Right ventricle myocardium superior (tissue), 1 donor: ENCODE measurements at regions not wholly inside any gene's neighbourhood (a gene's known extent, or its start where the extent isn't known, plus 50 kb on each side); places are given as distances from the start of the nearest gene placed in this dataset.

ENCODE experiments used
- ATAC-seq: fragments of 200-7000 bp; cut with Tn5 transposase; one replicate; pipeline ENCODE4 v1.9.1; 2020; ENCODE audit warnings: mild to moderate bottlenecking; ENCODE audit not compliant: poor library complexity
- DNase-seq: peaks from one replicate; pipeline ENCODE4 v3.0.0-alpha.2; 2020
- intact Hi-C: fragments of 100-400 bp; cut with DNase I; formaldehyde crosslinking; loops from one replicate; pipeline ENCODE4 v1.11.2; 2022
- donor health status: DM: no; HTN: yes; CAD: no; lungs with severe emphysema.

DNA sequence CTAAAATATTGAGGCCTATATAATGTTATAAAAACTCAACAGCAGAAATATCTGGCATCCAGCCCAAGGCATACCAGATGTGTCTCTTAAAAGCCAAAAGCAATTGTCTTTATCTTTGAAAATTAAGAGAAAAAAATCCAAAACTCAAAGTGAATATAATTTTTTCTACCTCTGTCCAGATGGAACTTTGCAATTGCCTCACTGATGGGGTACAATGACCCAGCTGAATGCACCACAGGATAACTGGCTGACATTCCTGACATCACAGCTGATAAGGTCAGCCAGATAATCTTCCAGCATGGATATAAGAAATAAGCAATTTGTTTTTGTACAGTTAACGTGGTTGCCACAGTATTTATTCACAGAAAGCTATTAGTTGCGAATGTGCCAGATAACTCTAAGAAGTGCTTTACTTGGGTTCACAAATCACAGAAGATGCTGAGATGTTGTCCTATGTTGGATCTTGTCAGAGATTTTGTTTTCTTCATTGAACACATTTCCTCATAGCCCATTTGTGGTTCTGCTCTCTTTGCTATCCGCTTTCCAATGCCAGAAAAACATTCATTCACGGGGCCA is 566.9 kb upstream of the CCDC54 start:
- ATAC-seq (peak; percentile 18), DNase-seq (no peak)
- intact Hi-C loops: no loop called here

DNA sequence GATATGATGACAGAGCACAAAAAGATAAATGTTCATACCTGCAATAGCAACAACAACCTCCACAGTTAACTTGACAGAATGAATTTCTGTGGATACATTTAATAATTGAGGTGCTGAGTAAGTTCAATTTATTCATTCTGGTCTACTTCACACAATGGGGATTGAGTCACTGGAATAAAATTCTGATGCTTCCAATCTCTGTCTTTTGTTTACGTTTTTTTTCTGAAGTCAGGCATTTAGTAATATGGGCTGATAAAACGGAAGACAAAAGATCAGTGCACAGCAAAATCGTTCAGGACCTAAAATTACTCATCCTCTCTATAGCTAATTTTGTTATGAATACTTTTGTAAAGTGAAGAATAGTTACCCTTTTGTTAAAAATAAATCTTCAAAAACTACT is 565.9 kb upstream of the CCDC54 start:
- intact Hi-C loops: no loop called here
- DNase-seq (no peak), ATAC-seq (no peak)

DNA sequence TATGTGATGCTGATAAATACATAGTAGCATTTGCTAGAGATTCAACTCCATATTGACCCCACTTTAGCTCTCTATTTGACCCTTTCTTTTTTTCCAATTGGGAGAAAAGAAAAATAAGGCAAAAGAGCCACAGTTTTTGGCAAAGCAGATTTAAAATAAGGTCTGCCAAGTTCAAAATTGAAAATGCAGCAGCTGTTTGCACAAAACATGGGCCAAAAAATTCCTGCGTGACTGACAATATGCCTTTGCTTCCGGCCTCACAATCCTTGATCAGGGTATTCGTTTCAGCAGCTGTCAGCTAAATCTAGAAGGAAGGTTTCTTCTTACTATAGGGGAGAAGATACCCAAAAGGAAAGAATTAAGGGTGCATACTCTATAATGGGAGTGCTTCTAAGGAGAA is 563.5 kb upstream of the CCDC54 start:
- DNase-seq (no peak), ATAC-seq (peak; percentile 60)
- intact Hi-C loops: no loop called here

DNA sequence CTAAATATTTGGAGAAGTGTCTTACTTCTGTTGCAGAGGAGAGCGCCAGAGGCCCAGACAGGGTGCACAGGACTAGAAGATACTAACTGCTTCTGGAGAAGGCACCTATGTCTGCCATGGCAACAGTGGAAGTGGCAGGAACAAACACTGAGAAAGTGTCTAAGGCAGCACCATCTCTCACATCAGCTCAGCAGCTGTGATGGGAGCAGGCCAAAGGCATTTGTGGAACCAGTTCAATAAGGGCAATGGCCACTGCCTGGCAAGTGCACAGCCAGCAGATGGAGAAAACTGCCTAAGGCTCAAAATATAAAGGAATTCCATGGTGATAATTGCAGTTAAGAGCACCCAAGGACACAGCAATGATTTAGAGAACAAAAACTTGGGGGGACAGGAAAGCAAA is 563.0 kb upstream of the CCDC54 start:
- DNase-seq (peak; percentile 68), ATAC-seq (peak; percentile 89)
- intact Hi-C loops: no loop called here

DNA sequence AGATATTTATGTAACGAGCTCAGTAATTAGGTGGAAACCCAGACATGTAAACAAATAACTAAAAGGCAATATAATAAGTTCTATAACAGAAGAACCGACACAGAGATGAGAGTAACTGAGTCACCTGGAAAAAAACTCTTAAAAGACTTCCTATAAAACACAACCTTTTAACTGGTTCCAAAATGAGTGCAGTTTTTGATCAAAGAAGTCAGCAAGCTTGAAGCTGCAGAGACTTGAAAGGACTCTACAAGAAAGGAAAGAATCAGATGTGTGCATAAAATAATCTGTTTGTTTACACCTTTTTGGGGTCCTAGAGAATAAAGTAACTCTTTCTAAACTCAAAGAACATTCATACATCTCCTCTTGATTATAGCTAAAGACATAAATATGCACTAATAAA is 560.4 kb upstream of the CCDC54 start:
- no peak for ATAC-seq
- no peak for DNase-seq
- intact Hi-C loops: no loop called here

DNA sequence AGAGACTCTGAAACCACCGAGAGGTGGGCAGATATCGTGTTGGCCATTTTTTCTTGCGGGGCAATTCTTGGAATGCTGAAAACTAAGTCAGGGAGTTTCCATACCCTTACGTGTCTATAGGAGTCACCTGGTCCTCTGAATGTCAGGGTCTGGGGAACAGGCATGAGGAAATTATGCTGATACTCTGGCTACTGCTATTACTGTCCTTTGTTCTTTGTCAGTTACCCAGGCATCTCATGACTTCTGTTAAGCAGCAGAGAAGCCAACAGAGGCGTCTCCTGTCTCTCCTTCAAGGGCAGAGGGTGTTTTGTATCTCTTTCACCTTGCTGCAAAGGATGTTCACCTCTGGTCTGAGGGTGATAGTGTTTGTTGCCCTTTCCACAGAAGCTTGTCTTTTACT is 559.5 kb upstream of the CCDC54 start:
- intact Hi-C loops: no loop called here
- DNase-seq: no peak
- no peak for ATAC-seq

DNA sequence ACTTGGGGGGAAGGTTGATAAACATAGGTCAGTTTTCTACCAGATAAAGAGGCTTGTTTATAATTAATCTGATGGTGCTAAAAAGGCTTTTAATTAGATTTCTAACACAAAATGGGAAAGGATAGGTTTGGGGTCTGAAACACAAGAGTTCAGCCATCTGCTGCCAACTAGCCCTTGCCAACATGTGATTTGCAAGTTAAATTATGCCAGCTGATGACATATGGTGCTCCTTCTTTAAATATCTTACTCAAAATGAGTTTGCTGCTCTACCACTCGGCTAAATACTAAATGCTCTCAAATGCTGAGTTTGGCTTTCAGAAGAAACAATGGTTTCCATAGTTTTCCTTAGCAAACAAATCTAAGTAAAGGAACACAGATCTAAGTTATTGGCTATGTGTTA is 557.8 kb upstream of the CCDC54 start:
- ATAC-seq (no peak), DNase-seq (no peak)
- intact Hi-C loops: no loop called here

DNA sequence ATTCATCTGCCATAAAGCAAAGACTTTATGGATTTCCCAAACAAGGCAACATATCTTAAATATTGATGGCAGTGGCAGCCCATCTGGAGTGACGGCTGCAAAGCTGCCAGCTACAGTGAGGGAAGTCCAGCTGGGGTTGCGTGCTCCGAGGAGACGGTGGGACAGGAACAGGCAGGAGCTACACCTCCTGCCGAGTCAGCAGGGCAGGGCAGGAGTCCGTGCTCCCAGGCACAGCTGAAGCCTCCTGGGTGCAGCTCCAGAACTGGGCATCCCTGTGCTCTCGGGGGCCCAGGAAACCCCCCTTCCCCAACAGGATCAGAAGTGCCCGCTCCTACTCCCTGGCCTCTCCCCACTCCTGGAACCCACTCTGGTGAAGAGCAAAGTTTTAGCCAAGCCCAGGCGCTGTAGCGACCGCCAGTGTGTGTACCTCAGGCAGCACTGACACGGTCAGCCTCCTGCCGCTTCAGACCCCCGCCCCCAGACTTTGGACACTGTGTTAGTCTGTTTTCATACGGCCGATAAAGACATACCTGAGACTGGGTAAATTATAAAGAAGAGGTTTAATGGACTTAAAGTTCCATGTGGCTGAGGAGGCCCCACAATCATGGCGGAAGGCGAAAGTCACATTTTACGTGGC is 556.4 kb upstream of the CCDC54 start:
- ATAC-seq: no peak
- intact Hi-C loops: no loop called here
- DNase-seq: no peak

DNA sequence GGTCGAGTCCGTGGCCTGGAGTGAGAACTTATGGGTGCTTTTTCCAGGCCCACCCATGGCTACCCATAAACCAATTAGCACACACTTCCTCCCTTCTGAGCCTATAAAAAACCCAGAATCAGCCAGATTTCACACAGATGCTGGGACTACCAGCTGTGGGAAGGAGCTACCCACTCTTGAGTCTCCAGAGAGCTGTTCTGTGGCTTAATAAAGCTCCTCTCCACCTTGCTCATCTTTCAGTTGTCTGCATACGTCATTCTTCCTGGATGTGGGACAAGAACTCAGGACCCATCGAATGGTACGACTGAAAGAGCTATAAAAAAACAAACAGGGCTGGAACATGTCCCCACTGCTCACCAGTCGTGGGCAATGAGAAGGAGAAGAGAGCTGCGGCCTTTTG is 555.4 kb upstream of the CCDC54 start:
- ATAC-seq (no peak), DNase-seq (no peak)
- intact Hi-C loops: loop anchor here (2.0 kb wide), 1 partner anchor 241 kb away; no protein-coding TSS in a partner anchor

DNA sequence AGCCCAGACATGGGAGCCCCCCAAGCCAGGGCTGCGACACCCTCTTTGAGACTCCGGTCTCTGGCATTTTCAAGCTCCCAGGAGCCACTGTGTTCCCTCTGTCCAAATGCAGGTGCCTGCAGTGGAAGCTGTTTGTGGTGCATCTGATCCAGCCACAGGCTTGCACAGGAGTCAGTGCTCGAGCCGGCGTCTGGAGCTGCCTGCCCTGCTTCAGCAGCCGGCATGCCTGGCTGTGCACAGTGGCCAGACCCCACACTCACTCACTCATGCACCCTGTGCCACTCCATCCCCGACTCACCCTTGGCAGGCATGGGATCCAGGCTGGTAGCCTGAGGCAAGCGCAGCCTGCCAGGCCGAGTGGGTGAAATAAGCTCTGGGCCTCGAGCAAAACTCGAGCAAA is 555.0 kb upstream of the CCDC54 start:
- no peak for ATAC-seq
- intact Hi-C loops: loop anchor here (2.0 kb wide), 1 partner anchor 241 kb away; no protein-coding TSS in a partner anchor

DNA sequence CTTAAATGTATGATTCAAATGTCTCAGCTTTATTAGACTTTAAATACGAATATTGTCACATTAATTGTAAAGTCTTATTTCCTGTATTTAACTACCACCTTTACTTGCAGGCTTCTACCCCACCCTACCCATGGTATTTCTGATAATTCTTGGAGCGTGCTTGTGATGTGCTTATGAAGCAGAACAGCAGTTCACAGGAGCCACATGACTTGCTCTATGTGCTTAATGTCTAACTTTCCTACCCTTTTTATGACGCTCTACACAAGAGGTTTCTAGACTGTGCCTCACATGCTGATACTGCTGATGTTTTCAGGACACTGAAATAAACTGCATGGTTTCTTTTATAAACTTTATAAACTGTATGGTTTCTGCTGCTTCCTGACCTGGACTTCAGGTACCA is 553.5 kb upstream of the CCDC54 start:
- DNase-seq: no peak
- intact Hi-C loops: loop anchor here (2.0 kb wide), 1 partner anchor 239 kb away; no protein-coding TSS in a partner anchor
- ATAC-seq: no peak

More for the DNA sequence above, 555.0 kb upstream of the CCDC54 start:
- DNase-seq: no peak

DNA sequence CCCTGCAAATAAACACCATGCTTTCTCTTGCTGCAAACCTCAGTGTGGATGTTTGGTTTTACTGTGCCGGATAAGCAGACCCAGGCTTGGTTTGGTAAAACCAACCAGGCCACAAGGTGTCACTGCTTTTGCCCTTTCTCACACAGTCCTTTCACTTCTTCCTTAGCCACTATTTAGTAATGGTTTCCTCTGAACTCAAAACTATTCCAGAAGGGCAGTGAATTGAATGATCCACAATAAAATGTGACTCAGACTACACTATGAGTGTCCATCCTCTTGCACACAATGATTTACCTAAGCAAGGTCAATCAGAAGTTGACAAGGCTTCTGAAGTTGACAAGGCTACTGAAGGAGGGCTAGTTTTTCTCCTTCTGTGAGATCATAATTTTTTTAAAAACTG is 552.4 kb upstream of the CCDC54 start:
- ATAC-seq (peak; percentile 89), DNase-seq (no peak)
- intact Hi-C loops: no loop called here

DNA sequence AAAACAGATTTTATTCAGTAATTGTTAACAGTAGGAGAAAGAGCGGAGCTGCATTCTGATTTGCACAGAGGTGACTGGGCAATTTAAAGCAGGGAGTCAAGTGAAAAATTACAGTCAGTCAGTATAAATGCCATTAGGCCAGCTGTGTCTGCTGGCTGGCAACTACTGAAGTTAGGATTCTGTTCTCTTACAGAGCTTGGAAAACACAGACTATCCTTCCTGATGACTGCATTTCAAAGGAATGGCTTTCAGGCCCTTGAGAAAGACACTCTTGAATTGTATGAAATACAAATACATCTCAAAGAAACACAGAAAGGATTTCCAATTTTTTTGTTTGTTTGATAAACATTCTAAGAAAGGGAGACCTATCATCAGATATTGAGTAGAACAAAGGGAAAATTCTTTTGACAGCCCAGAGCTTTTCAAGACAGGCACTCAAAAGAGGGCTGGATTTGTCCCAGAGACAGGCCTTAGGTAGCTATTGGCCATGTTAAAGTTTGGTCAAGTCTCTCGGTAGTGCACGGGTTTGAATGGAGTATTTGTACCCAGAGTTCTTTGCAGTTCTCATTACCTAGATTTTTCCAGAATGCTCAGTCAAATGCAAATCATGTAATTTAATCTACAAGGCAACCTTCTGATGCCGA is 551.2 kb upstream of the CCDC54 start:
- DNase-seq (no peak), ATAC-seq (peak; percentile 80)
- intact Hi-C loops: no loop called here

DNA sequence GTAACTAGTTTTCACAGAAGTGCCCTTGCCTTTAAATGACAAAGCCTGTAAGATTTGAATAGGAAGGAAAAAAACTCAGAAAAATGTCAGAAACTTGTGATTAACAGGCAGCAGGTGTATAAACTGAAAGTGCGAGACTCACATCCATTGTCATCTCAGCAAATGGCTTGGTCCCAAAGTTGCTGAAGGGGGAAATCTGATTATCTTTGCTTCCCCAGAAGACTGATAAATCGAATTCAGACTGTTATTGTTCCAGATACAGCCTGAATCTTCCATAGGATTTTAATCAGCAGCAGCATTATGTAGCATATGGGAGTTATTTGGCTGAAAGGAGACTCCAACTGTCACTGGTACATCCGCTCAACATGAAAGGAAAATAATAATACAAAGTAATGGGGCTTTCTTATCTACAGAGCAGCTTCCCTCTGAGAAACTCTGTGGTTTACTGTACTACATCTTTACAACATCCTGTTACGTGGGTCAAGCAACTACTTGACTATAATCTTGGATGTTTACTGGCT is 550.4 kb upstream of the CCDC54 start:
- intact Hi-C loops: no loop called here
- no peak for ATAC-seq
- no peak for DNase-seq

DNA sequence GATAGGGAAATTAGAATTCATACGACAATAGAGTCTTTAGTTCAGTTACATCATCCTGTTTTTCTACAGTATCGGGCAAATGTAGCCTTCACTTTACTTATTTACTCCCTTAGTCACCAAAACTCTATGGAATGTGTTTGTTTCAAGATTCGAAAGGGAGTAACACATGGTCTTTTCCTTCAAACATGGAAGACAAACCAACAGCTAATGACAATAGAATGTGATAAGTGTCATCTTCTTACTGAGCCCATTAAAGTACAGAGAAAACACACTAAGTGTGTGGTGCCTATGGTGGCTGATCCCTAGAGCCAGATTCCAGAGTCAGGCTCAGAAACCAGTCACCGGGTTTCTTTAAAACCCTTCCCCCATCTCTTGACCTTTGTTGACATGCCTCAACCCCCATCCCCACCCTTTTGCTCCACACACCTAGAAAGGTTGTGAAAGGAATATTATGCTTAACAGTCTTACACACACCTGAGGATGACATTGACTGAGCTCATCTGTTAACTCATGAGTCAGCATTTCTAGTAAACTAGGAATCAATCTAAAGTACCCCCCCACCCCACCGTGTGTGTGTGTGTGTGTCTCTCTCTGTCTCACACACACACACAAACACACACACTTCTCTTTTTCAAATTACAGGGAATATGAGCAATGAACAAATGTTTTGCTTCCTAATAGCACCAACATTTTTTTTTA is 549.6 kb upstream of the CCDC54 start:
- intact Hi-C loops: no loop called here

DNA sequence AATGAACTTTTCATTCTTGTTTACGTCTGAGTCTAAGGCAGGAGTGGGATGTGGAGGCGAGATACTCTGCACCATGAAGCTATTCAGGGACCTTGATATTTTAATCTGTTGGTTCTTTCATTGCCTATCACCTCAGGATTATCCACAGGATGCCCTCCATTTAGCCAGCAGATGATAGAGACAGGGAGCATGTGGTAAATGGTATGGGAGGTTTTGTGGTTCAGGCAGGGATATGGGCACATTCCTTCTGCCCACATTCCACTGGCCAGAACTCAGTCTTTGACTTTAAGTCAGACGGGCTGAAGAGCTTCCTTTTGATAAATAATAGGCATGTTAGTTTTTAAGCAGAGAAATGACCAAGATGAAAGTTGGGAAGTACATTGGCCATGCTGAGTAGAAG is 548.0 kb upstream of the CCDC54 start:
- DNase-seq (no peak), ATAC-seq (no peak)
- intact Hi-C loops: no loop called here

More for the DNA sequence above, 549.6 kb upstream of the CCDC54 start:
- DNase-seq: no peak
- no peak for ATAC-seq

DNA sequence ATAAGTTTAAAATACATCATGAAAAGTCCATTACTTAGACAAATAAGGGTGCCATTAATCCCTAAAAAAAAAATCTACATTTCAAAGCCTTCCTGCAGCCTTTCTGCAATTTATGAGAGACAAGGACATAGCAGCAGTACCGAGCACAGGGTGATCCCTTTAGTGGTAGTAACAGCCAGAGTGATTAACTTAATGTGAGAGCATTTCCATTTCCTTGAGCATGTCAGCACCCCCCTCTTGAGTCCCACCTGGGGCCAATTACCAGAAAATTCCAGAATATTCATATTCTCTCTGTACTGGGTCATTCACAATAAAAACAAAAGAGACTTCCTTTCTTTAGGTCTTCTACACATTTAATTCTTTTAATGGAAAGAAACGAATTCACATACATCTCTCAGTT is 546.9 kb upstream of the CCDC54 start:
- no peak for ATAC-seq
- DNase-seq: no peak
- intact Hi-C loops: no loop called here

DNA sequence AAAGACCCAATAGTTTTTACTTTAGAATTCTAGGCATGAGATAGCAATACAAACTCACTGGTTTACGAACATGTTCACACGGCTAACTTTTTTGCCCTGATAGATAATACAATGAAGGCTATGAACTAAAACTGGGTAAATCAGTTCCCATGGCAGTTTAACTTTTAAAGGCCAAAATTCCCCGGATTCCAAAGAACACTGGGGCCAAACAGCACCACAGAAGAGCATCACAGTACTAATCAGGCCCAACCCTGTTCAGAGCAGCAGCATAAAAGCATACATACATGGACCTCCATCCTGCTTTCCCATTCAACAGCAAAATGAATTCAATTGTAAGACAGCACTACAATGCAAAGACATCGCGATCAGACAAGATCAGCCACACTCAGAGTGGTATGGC is 540.3 kb upstream of the CCDC54 start:
- no peak for ATAC-seq
- no peak for DNase-seq
- intact Hi-C loops: no loop called here

DNA sequence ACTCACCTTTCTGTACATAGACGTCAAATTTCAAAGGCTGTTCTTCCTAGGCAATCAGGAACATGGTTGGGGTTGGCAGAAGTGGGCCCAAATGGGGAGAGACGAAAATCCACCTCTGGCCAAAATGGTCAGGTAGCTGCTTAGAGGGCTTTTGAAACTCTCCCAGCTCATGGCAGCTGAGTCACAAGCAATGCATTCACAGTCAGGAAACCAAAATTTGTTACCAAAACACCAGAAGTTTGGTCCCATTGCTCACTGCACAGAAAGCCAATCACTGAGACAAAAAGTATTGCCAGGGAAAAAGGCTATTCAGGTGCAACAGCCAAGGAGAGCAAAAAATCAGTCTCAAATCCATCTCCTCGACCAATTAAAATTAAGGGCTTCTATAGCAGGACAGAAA is 539.6 kb upstream of the CCDC54 start:
- intact Hi-C loops: no loop called here
- no peak for DNase-seq
- no peak for ATAC-seq
